ENCODE measurements at regions not wholly inside any gene's neighbourhood (a gene's known extent, or its start where the extent isn't known, plus 50 kb on each side); places are given as distances from the start of the nearest gene placed in this dataset.

GRCh38 chr2:120983344-120983743 lies 247.7 kb downstream of the GLI2 start:
- DNase-seq, result no peak

- DNase-seq, result no peak
Observed at GRCh38 chr2:120984046-120984445, 248.4 kb downstream of the GLI2 start.

GRCh38 chr2:120984452-120985173 lies 248.9 kb downstream of the GLI2 start:
- DNase-seq, result no peak

GRCh38 chr2:120985174-120985996 lies 249.7 kb downstream of the GLI2 start:
- no peak for DNase-seq

- DNase-seq, result peak; percentile 37
Observed at GRCh38 chr2:120985997-120986651, 250.5 kb downstream of the GLI2 start.

GRCh38 chr2:120986898-120987650 lies 251.4 kb downstream of the GLI2 start:
- DNase-seq, result peak; percentile 34

- peak; percentile 34 for DNase-seq
Observed at GRCh38 chr2:120988051-120988699, 252.5 kb downstream of the GLI2 start.

- DNase-seq, result peak; percentile 32
Observed at GRCh38 chr2:120988700-120989511, 253.2 kb downstream of the GLI2 start.

- peak; percentile 38 for DNase-seq
Observed at GRCh38 chr2:120989512-120990441, 254.1 kb downstream of the GLI2 start.

GRCh38 chr2:120990451-120990871 lies 254.8 kb downstream of the GLI2 start:
- DNase-seq, result peak; percentile 17

- DNase-seq, result peak; percentile 45
Observed at GRCh38 chr2:120991441-120991840, 255.8 kb downstream of the GLI2 start.

GRCh38 chr2:120992791-120993555 lies 257.3 kb downstream of the GLI2 start:
- DNase-seq, result peak; percentile 41

GRCh38 chr2:120993661-120994060 lies 258.0 kb downstream of the GLI2 start:
- no peak for DNase-seq

- peak; percentile 32 for DNase-seq
Observed at GRCh38 chr2:120994301-120994995, 258.8 kb downstream of the GLI2 start.

- DNase-seq, result peak; percentile 48
Observed at GRCh38 chr2:120995152-120995551, 259.5 kb downstream of the GLI2 start.

GRCh38 chr2:120995656-120996190 lies 260.1 kb downstream of the GLI2 start:
- DNase-seq, result peak; percentile 23

GRCh38 chr2:120999377-121000097 lies 263.9 kb downstream of the GLI2 start:
- no peak for DNase-seq

GRCh38 chr2:121000804-121001203 lies 265.1 kb downstream of the GLI2 start:
- DNase-seq, result no peak

All from right forelimb (tissue), 1 donor.